Body of pancreas (tissue), 4 donors: ENCODE measurements at regions not wholly inside any gene's neighbourhood (a gene's known extent, or its start where the extent isn't known, plus 50 kb on each side); places are given as distances from the start of the nearest gene placed in this dataset.

Experiments
- CTCF ChIP-seq, 7 experiments: fragments of 450-650 bp in 4 of 7; fragments of 200-600 bp in 3 of 7; sonication (generic) in 3 of 7; IDR thresholded peaks; one replicate each; pipeline ENCODE4 v1.5.1; 2016 to 2019; ENCODE audit warnings: antibody characterized with exemption in 7 of 7
- POLR2A ChIP-seq, 3 donors: fragments of 450-650 bp; IDR thresholded peaks; one replicate each; pipeline ENCODE4 v1.6.1; 2016; ENCODE audit warnings: antibody characterized with exemption in 3 of 3, mild to moderate bottlenecking in 2 of 3

- TF ChIP-seq CTCF (IDR thresholded peaks at IDR 0.05), result no peak
- TF ChIP-seq POLR2A (IDR thresholded peaks at IDR 0.05), result no peak
Observed at GRCh38 chr6:12636336-12636735, 80.2 kb upstream of the PHACTR1 start.
